ENCODE measurements at regions not wholly inside any gene's neighbourhood (a gene's known extent, or its start where the extent isn't known, plus 50 kb on each side); places are given as distances from the start of the nearest gene placed in this dataset.
"Not testable (repeated sequence)": the region's sequence is repeated elsewhere in the genome, so short reads cannot be mapped to it uniquely, and the experiment has no call there.

DNA sequence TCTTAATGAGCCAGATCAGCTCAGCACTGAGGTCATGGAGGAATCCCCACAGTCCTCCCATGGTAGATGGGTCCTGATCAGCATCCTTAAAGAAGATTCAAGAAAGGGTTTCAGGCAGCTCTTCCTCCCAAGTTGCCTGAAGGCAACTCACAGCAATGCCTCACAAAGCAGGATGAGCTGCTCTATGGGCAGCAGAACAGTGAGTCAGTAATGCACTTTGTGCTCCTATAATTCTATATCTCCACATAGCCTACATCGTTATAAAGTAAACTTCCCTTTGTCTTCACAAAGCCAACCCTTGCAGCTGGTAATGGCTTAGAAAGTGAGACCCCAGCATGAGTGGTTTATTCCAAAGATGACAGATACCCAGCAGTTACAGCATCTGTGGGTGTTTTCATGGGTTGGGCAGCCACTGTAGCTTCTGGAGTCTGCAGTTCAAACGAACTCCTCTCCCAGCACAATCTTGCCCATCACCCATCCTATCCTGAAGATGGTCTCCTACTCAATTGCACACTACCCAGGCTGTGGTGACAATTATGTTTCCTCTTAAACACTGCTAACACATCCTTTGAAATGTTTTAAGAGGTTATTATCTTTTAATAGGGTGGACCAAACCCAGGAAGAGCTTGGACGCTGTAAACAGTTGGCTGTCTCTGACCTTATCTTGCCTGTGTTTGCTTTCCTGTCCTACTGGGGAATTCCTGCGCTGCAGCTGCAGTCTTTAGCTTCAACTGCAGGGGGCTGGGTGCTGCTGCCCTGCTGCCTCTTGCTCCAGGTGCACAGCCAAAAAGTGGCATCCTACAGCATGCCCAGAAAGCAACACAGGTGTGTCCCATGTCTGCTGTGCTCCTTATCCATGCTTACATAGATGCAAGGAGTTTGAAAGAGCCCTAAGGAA is 286.9 kb downstream of the ANAPC1 start:
- not testable (repeated sequence) for TF ChIP-seq POLR2A, TAF1, POLR2AphosphoS5, POU2F2 (IDR thresholded peaks at IDR 0.05; ENCODE audit: low read depth, low read length)

All from GM12891 (cell line).